ENCODE measurements at regions not wholly inside any gene's neighbourhood (a gene's known extent, or its start where the extent isn't known, plus 50 kb on each side); places are given as distances from the start of the nearest gene placed in this dataset.

- CTCF ChIA-PET, result no interaction called here
- BruUV-seq (replicated peaks), result no TSS peak
- no peaks in the 10 kb centered on the region for H3K36me3 Mint-ChIP-seq (ENCODE audit: insufficient read depth, unreplicated experiment)
- no peak overlapping the region for H3K4me3 Mint-ChIP-seq (ENCODE audit: unreplicated experiment)
- H3K27me3 Mint-ChIP-seq (ENCODE audit: insufficient read depth, unreplicated experiment), result peaks cover 52% of the 10 kb centered on the region
- POLR2A ChIA-PET, result no interaction called here
- intact Hi-C loops (cut with micrococcal nuclease), result no loop called here
- no peaks in the 10 kb centered on the region for H3K4me1 Mint-ChIP-seq (ENCODE audit: insufficient read depth, unreplicated experiment)
- TF ChIP-seq CTCF (IDR thresholded peaks at IDR 0.05; ENCODE audit: unreplicated experiment), result no peak
- no peak overlapping the region for H3K27ac Mint-ChIP-seq (ENCODE audit: low read depth, unreplicated experiment)
- no peak for DNase-seq (ENCODE audit: unreplicated experiment)
- H3K9me3 Mint-ChIP-seq (ENCODE audit: unreplicated experiment), result no peaks in the 10 kb centered on the region
Measured at GRCh38 chr3:168654700-168655099, 559.0 kb upstream of the GOLIM4 start.

GRCh38 chr3:168653255-168653654 lies 557.5 kb upstream of the GOLIM4 start:
- no peaks in the 10 kb centered on the region for H3K36me3 Mint-ChIP-seq (ENCODE audit: insufficient read depth, unreplicated experiment)
- DNase-seq (ENCODE audit: unreplicated experiment), result no peak
- TF ChIP-seq CTCF (IDR thresholded peaks at IDR 0.05; ENCODE audit: unreplicated experiment), result no peak
- ChIA-PET CTCF (no interaction called here), POLR2A (no interaction called here)
- intact Hi-C loops (cut with micrococcal nuclease), result no loop called here
- H3K27me3 Mint-ChIP-seq (ENCODE audit: insufficient read depth, unreplicated experiment), result peaks cover 56% of the 10 kb centered on the region
- no peaks in the 10 kb centered on the region for H3K4me1 Mint-ChIP-seq (ENCODE audit: insufficient read depth, unreplicated experiment)
- BruUV-seq (replicated peaks), result no TSS peak
- no peaks in the 10 kb centered on the region for H3K9me3 Mint-ChIP-seq (ENCODE audit: unreplicated experiment)
- H3K27ac Mint-ChIP-seq (ENCODE audit: low read depth, unreplicated experiment), result no peak overlapping the region
- no peak overlapping the region for H3K4me3 Mint-ChIP-seq (ENCODE audit: unreplicated experiment)

GRCh38 chr3:168648321-168648720 lies 552.6 kb upstream of the GOLIM4 start:
- CTCF ChIA-PET, result interaction anchor here (1.0 kb wide), 1 partner anchor 199 kb away, joined by 3 read pairs; no protein-coding TSS in a partner anchor
- intact Hi-C loops (cut with micrococcal nuclease), result no loop called here
- no peak for DNase-seq (ENCODE audit: unreplicated experiment)
- Mint-ChIP-seq H3K4me1 (ENCODE audit: insufficient read depth, unreplicated experiment) (no peaks in the 10 kb centered on the region), H3K9me3 (ENCODE audit: unreplicated experiment) (no peaks in the 10 kb centered on the region), H3K4me3 (ENCODE audit: unreplicated experiment) (no peak overlapping the region), H3K27ac (ENCODE audit: low read depth, unreplicated experiment) (no peak overlapping the region), H3K36me3 (ENCODE audit: insufficient read depth, unreplicated experiment) (no peaks in the 10 kb centered on the region), H3K27me3 (ENCODE audit: insufficient read depth, unreplicated experiment) (peaks cover 78% of the 10 kb centered on the region)
- no peak for TF ChIP-seq CTCF (IDR thresholded peaks at IDR 0.05; ENCODE audit: unreplicated experiment)
- BruUV-seq (replicated peaks), result no TSS peak
- POLR2A ChIA-PET, result no interaction called here

- BruUV-seq (replicated peaks), result no TSS peak
- no peak for TF ChIP-seq CTCF (IDR thresholded peaks at IDR 0.05; ENCODE audit: unreplicated experiment)
- POLR2A ChIA-PET, result no interaction called here
- Mint-ChIP-seq H3K27ac (ENCODE audit: low read depth, unreplicated experiment) (no peak overlapping the region), H3K4me1 (ENCODE audit: insufficient read depth, unreplicated experiment) (no peaks in the 10 kb centered on the region), H3K27me3 (ENCODE audit: insufficient read depth, unreplicated experiment) (peaks cover 70% of the 10 kb centered on the region), H3K36me3 (ENCODE audit: insufficient read depth, unreplicated experiment) (no peaks in the 10 kb centered on the region), H3K4me3 (ENCODE audit: unreplicated experiment) (no peak overlapping the region), H3K9me3 (ENCODE audit: unreplicated experiment) (no peaks in the 10 kb centered on the region)
- no peak for DNase-seq (ENCODE audit: unreplicated experiment)
- intact Hi-C loops (cut with micrococcal nuclease), result no loop called here
- CTCF ChIA-PET, result interaction anchor here (0.5 kb wide), 1 partner anchor 441 kb away, joined by 3 read pairs; no protein-coding TSS in a partner anchor
Measured at GRCh38 chr3:168647582-168647981, 551.9 kb upstream of the GOLIM4 start.
